NCI-H524 treated with DMSO at 0.1 percent for 48 hours (cell line): ENCODE measurements at regions not wholly inside any gene's neighbourhood (a gene's known extent, or its start where the extent isn't known, plus 50 kb on each side); places are given as distances from the start of the nearest gene placed in this dataset.
"Not testable (repeated sequence)": the region's sequence is repeated elsewhere in the genome, so short reads cannot be mapped to it uniquely, and the experiment has no call there.

Experiments used
- DNase-seq: peaks from one replicate; lab custom pipeline; 2025; lab: John Stamatoyannopoulos, UW

- no peak for DNase-seq
Observed at GRCh38 chr7:153010416-153010815, 250.9 kb downstream of the ACTR3B start.

- DNase-seq, result no peak
Observed at GRCh38 chr7:153012203-153012602, 252.7 kb downstream of the ACTR3B start.

- no peak for DNase-seq
Observed at GRCh38 chr7:153017223-153017622, 257.7 kb downstream of the ACTR3B start.

- DNase-seq, result no peak
Observed at GRCh38 chr7:153021542-153021941, 262.0 kb downstream of the ACTR3B start.

GRCh38 chr7:153022475-153023193 lies 263.1 kb downstream of the ACTR3B start:
- DNase-seq, result no peak

GRCh38 chr7:153023194-153023592 lies 263.6 kb downstream of the ACTR3B start:
- DNase-seq, result no peak

- DNase-seq, result no peak
Observed at GRCh38 chr7:153027210-153027609, 267.7 kb downstream of the ACTR3B start.

GRCh38 chr7:153027904-153028303 lies 268.4 kb downstream of the ACTR3B start:
- no peak for DNase-seq

- DNase-seq, result no peak
Observed at GRCh38 chr7:153030976-153031375, 271.4 kb downstream of the ACTR3B start.

GRCh38 chr7:153034791-153035190 lies 275.2 kb downstream of the ACTR3B start:
- no peak for DNase-seq

GRCh38 chr7:153036396-153037063 lies 277.0 kb downstream of the ACTR3B start:
- no peak for DNase-seq

GRCh38 chr7:153043440-153043839 lies 283.9 kb downstream of the ACTR3B start:
- no peak for DNase-seq

GRCh38 chr7:153044981-153045380 lies 285.4 kb downstream of the ACTR3B start:
- DNase-seq, result no peak

GRCh38 chr7:153047079-153047959 lies 287.8 kb downstream of the ACTR3B start:
- DNase-seq, result no peak

GRCh38 chr7:153052206-153052605 lies 292.7 kb downstream of the ACTR3B start:
- DNase-seq, result no peak

GRCh38 chr7:153061910-153062528 lies 302.5 kb downstream of the ACTR3B start:
- no peak for DNase-seq

GRCh38 chr7:153065051-153065450 lies 305.5 kb downstream of the ACTR3B start:
- no peak for DNase-seq

GRCh38 chr7:153066711-153067110 lies 307.2 kb downstream of the ACTR3B start:
- DNase-seq, result no peak

- no peak for DNase-seq
Observed at GRCh38 chr7:153070141-153070540, 310.6 kb downstream of the ACTR3B start.

GRCh38 chr7:153072806-153073205 lies 313.3 kb downstream of the ACTR3B start:
- DNase-seq, result no peak

- not testable (repeated sequence) for DNase-seq
Observed at GRCh38 chr7:153076289-153076688, 316.7 kb downstream of the ACTR3B start.

GRCh38 chr7:153081496-153081895 lies 321.9 kb downstream of the ACTR3B start:
- no peak for DNase-seq
